ENCODE measurements at regions not wholly inside any gene's neighbourhood (a gene's known extent, or its start where the extent isn't known, plus 50 kb on each side); places are given as distances from the start of the nearest gene placed in this dataset.

- TF ChIP-seq, protein P1, sequence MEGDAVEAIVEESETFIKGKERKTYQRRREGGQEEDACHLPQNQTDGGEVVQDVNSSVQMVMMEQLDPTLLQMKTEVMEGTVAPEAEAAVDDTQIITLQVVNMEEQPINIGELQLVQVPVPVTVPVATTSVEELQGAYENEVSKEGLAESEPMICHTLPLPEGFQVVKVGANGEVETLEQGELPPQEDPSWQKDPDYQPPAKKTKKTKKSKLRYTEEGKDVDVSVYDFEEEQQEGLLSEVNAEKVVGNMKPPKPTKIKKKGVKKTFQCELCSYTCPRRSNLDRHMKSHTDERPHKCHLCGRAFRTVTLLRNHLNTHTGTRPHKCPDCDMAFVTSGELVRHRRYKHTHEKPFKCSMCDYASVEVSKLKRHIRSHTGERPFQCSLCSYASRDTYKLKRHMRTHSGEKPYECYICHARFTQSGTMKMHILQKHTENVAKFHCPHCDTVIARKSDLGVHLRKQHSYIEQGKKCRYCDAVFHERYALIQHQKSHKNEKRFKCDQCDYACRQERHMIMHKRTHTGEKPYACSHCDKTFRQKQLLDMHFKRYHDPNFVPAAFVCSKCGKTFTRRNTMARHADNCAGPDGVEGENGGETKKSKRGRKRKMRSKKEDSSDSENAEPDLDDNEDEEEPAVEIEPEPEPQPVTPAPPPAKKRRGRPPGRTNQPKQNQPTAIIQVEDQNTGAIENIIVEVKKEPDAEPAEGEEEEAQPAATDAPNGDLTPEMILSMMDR (IDR thresholded peaks at IDR 0.05): no peak
- TF ChIP-seq POLR2AphosphoS5 (IDR thresholded peaks at IDR 0.05) (no peak), POLR2A (IDR thresholded peaks at IDR 0.05) (no peak)
These were observed 554.4 kb downstream of the REEP3 start for GRCh38 chr10:64075604-64076003.
